ENCODE measurements at regions not wholly inside any gene's neighbourhood (a gene's known extent, or its start where the extent isn't known, plus 50 kb on each side); places are given as distances from the start of the nearest gene placed in this dataset.

GRCh38 chrX:45830343-45830742, 629.7 kb upstream of the DIPK2B start:
- TF ChIP-seq POLR2AphosphoS5 (IDR thresholded peaks at IDR 0.05; ENCODE audit: low read depth, low read length) (no peak), POLR2A (IDR thresholded peaks at IDR 0.05; ENCODE audit: low read depth, low read length) (no peak)
